ENCODE measurements at regions not wholly inside any gene's neighbourhood (a gene's known extent, or its start where the extent isn't known, plus 50 kb on each side); places are given as distances from the start of the nearest gene placed in this dataset.

GRCh38 chr4:114249976-114250375, 270.5 kb upstream of the ARSJ start:
- no TSS peak for BruUV-seq (replicated peaks)

DNA sequence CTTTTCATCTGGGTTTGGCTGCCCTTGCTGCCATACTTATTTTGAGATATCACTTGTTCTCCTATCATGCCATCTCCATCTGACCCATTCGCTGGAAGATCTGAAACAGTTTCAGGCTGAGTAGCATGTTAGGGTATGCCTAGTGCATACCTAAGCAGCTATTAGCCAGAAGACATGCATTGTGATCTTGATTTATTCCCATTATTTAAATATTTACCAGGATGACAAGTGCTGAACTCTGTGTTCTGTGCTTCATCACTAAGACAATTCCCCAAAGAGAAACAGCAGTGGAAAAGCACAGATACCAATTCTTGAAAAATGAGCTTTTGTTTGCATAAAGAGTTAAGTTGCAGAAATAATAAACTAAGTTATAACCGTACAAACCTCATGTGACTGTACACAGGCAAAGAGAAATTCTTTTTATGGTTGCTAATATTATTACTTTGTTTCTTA, 271.0 kb upstream of the ARSJ start:
- no TSS peak for BruUV-seq (replicated peaks)
- CTCF ChIA-PET = no interaction called here
- no peak overlapping the region for H3K4me2 ChIP-seq

More at GRCh38 chr4:114249976-114250375, 270.5 kb upstream of the ARSJ start:
- DNase-seq = no peak
- CTCF ChIA-PET = no interaction called here
- no peak for TF ChIP-seq CTCF (conservative IDR thresholded peaks at IDR 0.05)
- no peak for TF ChIP-seq EZH2 (IDR thresholded peaks at IDR 0.05; ENCODE audit: low read depth)
- Histone ChIP-seq H3F3A (ENCODE audit: insufficient read depth, low read depth) (no peaks in the 10 kb centered on the region), H3K9me3 (ENCODE audit: insufficient read depth, low read depth) (no peaks in the 10 kb centered on the region), H3K79me2 (ENCODE audit: low read depth) (no peaks in the 10 kb centered on the region), H3K4me3 (no peak overlapping the region), H3K9me2 (ENCODE audit: insufficient read depth) (no peaks in the 10 kb centered on the region), H3K4me2 (no peak overlapping the region), H3K36me3 (ENCODE audit: low read depth) (no peaks in the 10 kb centered on the region), H3K27me3 (ENCODE audit: insufficient read depth, low read depth) (no peaks in the 10 kb centered on the region), H3K4me1 (replicated peaks; ENCODE audit: insufficient read depth) (no peaks in the 10 kb centered on the region), H2AFZ (no peak overlapping the region), H3K27ac (no peak overlapping the region), H4K20me1 (ENCODE audit: insufficient read depth) (no peaks in the 10 kb centered on the region)
- intact Hi-C loops (cut with micrococcal nuclease; ENCODE audit: unreplicated experiment) = no loop called here
- POLR2A ChIA-PET (ENCODE audit: unreplicated experiment) = no interaction called here

DNA sequence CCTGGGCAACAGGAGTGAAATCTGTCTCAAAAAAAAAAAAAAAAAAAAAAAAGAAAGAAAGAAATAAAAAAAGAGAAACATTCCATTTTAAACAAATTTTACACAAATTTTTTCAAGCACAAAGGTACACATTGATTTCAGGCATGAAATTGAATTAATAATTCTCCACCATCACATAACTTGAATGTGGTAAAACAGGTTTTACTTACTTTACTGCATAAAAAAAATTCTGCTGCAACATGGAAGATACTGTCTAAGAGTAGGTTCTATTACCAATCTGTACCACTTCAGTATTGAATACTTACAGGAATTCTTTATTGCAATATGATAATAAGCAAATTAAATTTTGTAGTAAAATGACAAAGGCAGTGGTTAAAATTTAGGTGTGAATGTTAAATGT, 271.6 kb upstream of the ARSJ start:
- POLR2A ChIA-PET (ENCODE audit: unreplicated experiment) = no interaction called here

More for the DNA sequence above, 271.0 kb upstream of the ARSJ start:
- Histone ChIP-seq H3K36me3 (ENCODE audit: low read depth) (no peaks in the 10 kb centered on the region), H4K20me1 (ENCODE audit: insufficient read depth) (no peaks in the 10 kb centered on the region), H2AFZ (no peak overlapping the region), H3K79me2 (ENCODE audit: low read depth) (no peaks in the 10 kb centered on the region), H3K4me3 (no peak overlapping the region), H3K9me2 (ENCODE audit: insufficient read depth) (no peaks in the 10 kb centered on the region), H3K27me3 (ENCODE audit: insufficient read depth, low read depth) (no peaks in the 10 kb centered on the region), H3F3A (ENCODE audit: insufficient read depth, low read depth) (no peaks in the 10 kb centered on the region), H3K27ac (no peak overlapping the region), H3K4me1 (replicated peaks; ENCODE audit: insufficient read depth) (no peaks in the 10 kb centered on the region), H3K9me3 (ENCODE audit: insufficient read depth, low read depth) (no peaks in the 10 kb centered on the region)
- intact Hi-C loops (cut with micrococcal nuclease; ENCODE audit: unreplicated experiment) = no loop called here
- DNase-seq = no peak
- TF ChIP-seq CTCF (conservative IDR thresholded peaks at IDR 0.05) (no peak), EZH2 (IDR thresholded peaks at IDR 0.05; ENCODE audit: low read depth) (no peak)
- POLR2A ChIA-PET (ENCODE audit: unreplicated experiment) = no interaction called here

More for the DNA sequence above, 271.6 kb upstream of the ARSJ start:
- Histone ChIP-seq H3K4me2 (no peak overlapping the region), H3K79me2 (ENCODE audit: low read depth) (no peaks in the 10 kb centered on the region), H3K9me3 (ENCODE audit: insufficient read depth, low read depth) (no peaks in the 10 kb centered on the region), H3K27me3 (ENCODE audit: insufficient read depth, low read depth) (no peaks in the 10 kb centered on the region), H3K4me3 (no peak overlapping the region), H2AFZ (no peak overlapping the region), H3K27ac (no peak overlapping the region), H4K20me1 (ENCODE audit: insufficient read depth) (no peaks in the 10 kb centered on the region), H3K4me1 (replicated peaks; ENCODE audit: insufficient read depth) (no peaks in the 10 kb centered on the region), H3K9me2 (ENCODE audit: insufficient read depth) (no peaks in the 10 kb centered on the region), H3K36me3 (ENCODE audit: low read depth) (no peaks in the 10 kb centered on the region), H3F3A (ENCODE audit: insufficient read depth, low read depth) (no peaks in the 10 kb centered on the region)
- CTCF ChIA-PET = no interaction called here
- DNase-seq = no peak
- BruUV-seq (replicated peaks) = no TSS peak
- intact Hi-C loops (cut with micrococcal nuclease; ENCODE audit: unreplicated experiment) = no loop called here
- no peak for TF ChIP-seq CTCF (conservative IDR thresholded peaks at IDR 0.05)
- TF ChIP-seq EZH2 (IDR thresholded peaks at IDR 0.05; ENCODE audit: low read depth) = no peak

Data from PC-9 (cell line).